Hepatocyte (in vitro differentiated cells): ENCODE measurements at regions not wholly inside any gene's neighbourhood (a gene's known extent, or its start where the extent isn't known, plus 50 kb on each side); places are given as distances from the start of the nearest gene placed in this dataset.

Experiments
- DNase-seq: peaks from one replicate; pipeline ENCODE4 v3.0.0-alpha.2; 2016; ENCODE audit warnings: low spot score
- H2AFZ ChIP-seq: fragments of 200-600 bp; sonication (generic); 2 replicates; pipeline ENCODE4 v1.6.0; 2016; ENCODE audit warnings: antibody characterized with exemption, mild to moderate bottlenecking
- H3K27ac ChIP-seq: fragments of 200-600 bp; sonication (generic); 2 replicates; pipeline ENCODE4 v1.5.1; 2016; ENCODE audit warnings: mild to moderate bottlenecking
- H3K27me3 ChIP-seq: fragments of 200-600 bp; sonication (generic); 2 replicates; pipeline ENCODE4 v1.6.1; 2016
- H3K36me3 ChIP-seq: fragments of 200-600 bp; sonication (generic); replicated peaks from 2 replicates; pipeline ENCODE4 v1.5.1; 2016; ENCODE audit warnings: low read depth; ENCODE audit not compliant: insufficient read depth
- H3K4me1 ChIP-seq: fragments of 200-600 bp; sonication (generic); 2 replicates; pipeline ENCODE4 v1.5.1; 2016; ENCODE audit warnings: mild to moderate bottlenecking, moderate library complexity; ENCODE audit not compliant: insufficient read depth
- H3K4me2 ChIP-seq: fragments of 200-600 bp; sonication (generic); 2 replicates; pipeline ENCODE4 v1.6.0; 2016
- H3K4me3 ChIP-seq: fragments of 200-600 bp; sonication (generic); 2 replicates; pipeline ENCODE4 v1.5.1; 2016; ENCODE audit warnings: mild to moderate bottlenecking
- H3K79me2 ChIP-seq: fragments of 200-600 bp; sonication (generic); 2 replicates; pipeline ENCODE4 v1.6.0; 2017; ENCODE audit warnings: mild to moderate bottlenecking
- H3K9me2 ChIP-seq: fragments of 200-600 bp; sonication (generic); replicated peaks from 2 replicates; pipeline ENCODE4 v1.6.0; 2017; ENCODE audit warnings: mild to moderate bottlenecking; ENCODE audit not compliant: insufficient read depth
- H3K9me3 ChIP-seq: fragments of 200-600 bp; sonication (generic); 2 replicates; pipeline ENCODE4 v1.5.1; 2016; ENCODE audit warnings: low read depth, mild to moderate bottlenecking
- H4K20me1 ChIP-seq: fragments of 200-600 bp; sonication (generic); 2 replicates; pipeline ENCODE4 v1.6.0; 2016; ENCODE audit warnings: mild to moderate bottlenecking; ENCODE audit not compliant: insufficient read depth, poor library complexity, severe bottlenecking
- CTCF ChIP-seq: fragments of 200-600 bp; sonication (generic); IDR thresholded peaks from 2 replicates; pipeline ENCODE4 v1.5.1; 2016; ENCODE audit warnings: antibody characterized with exemption, mild to moderate bottlenecking; ENCODE audit not compliant: poor library complexity
- EZH2 ChIP-seq: fragments of 200-600 bp; sonication (generic); IDR thresholded peaks from 2 replicates; pipeline ENCODE4 v1.6.1; 2016; ENCODE audit warnings: antibody characterized with exemption, mild to moderate bottlenecking, borderline replicate concordance
- EZH2phosphoT487 ChIP-seq: fragments of 200-600 bp; sonication (generic); IDR thresholded peaks from one replicate; pipeline ENCODE4 v1.6.1; 2018; ENCODE audit warnings: antibody characterized with exemption, mild to moderate bottlenecking, low read depth, moderate library complexity; ENCODE audit not compliant: unreplicated experiment, severe bottlenecking
- WGBS: methylation state at CpG from one replicate; pipeline ENCODE4 v1.1.6; 2016; ENCODE audit warnings: low lambda C conversion rate; ENCODE audit errors: missing lambda C conversion rate; 5-methylcytosine and 5-hydroxymethylcytosine counted together

GRCh38 chr3:16809993-16810392 is 74.8 kb upstream of the PLCL2 start:
- H3K9me3 ChIP-seq = no peaks in the 10 kb centered on the region
- H4K20me1 ChIP-seq = no peaks in the 10 kb centered on the region
- no peaks in the 10 kb centered on the region for H3K4me1 ChIP-seq
- H3K36me3 ChIP-seq = no peaks in the 10 kb centered on the region
- no peaks in the 10 kb centered on the region for H3K9me2 ChIP-seq
- H3K4me3 ChIP-seq = no peak overlapping the region
- no peak overlapping the region for H2AFZ ChIP-seq
- TF ChIP-seq EZH2phosphoT487 = no peak
- no peak for TF ChIP-seq CTCF
- TF ChIP-seq EZH2 = no peak
- no peak for DNase-seq
- WGBS = 100% methylated on average over 2 of the region's 2 CpGs
- H3K79me2 ChIP-seq = no peaks in the 10 kb centered on the region
- H3K27ac ChIP-seq = no peak overlapping the region
- no peak overlapping the region for H3K4me2 ChIP-seq
- no peaks in the 10 kb centered on the region for H3K27me3 ChIP-seq

DNA sequence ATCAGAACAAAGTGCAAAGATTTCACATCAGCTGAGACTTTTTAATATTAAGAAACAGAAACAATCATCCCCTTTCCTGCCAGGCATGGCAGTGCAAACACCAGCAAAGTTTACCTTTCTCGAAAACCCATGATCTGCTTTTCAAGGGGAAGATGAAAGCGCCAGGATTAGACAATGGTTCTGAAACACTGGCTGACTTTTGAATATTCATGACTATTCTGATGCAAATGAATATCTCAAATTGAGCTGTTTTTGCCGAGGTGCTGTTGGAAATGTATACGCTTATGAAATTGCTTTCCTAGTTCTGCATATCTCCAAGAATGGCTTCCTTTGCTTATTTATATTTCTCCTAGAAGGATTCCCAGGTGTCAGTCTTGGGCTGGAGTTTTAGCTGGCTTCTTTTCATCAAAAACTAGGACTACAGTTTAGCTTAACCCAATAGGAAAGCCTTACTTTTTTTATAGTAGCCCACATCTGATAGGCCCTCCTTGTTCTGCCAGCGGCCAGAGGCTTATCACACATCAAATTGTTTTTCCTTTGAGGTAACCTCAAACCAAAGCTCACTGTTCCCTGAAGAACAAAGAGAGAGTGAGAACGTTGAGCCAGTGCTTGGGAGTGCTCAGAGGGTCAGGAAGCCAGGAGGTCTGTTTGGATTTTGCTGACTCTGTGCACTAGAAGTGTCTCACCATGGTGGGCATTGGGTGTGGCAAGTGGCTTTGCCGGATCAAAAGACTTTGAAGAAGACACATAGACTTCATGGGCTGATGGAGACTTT is 74.0 kb upstream of the PLCL2 start:
- Histone ChIP-seq H3K36me3 (no peaks in the 10 kb centered on the region), H3K79me2 (no peaks in the 10 kb centered on the region), H3K4me3 (no peak overlapping the region), H2AFZ (no peak overlapping the region), H3K27ac (no peak overlapping the region), H4K20me1 (no peaks in the 10 kb centered on the region), H3K9me2 (no peaks in the 10 kb centered on the region), H3K4me2 (no peak overlapping the region), H3K27me3 (no peaks in the 10 kb centered on the region), H3K9me3 (no peaks in the 10 kb centered on the region), H3K4me1 (no peaks in the 10 kb centered on the region)
- WGBS = 61% methylated on average over 7 of the region's 7 CpGs
- DNase-seq = no peak
- TF ChIP-seq EZH2 (no peak), EZH2phosphoT487 (no peak), CTCF (no peak)

- no peak for DNase-seq
- Histone ChIP-seq H3K4me2 (no peak overlapping the region), H4K20me1 (no peaks in the 10 kb centered on the region), H2AFZ (no peak overlapping the region), H3K27me3 (no peaks in the 10 kb centered on the region), H3K9me3 (no peaks in the 10 kb centered on the region), H3K27ac (no peak overlapping the region), H3K79me2 (no peaks in the 10 kb centered on the region), H3K4me3 (no peak overlapping the region), H3K4me1 (no peaks in the 10 kb centered on the region), H3K9me2 (no peaks in the 10 kb centered on the region), H3K36me3 (no peaks in the 10 kb centered on the region)
- WGBS = 88% methylated on average over 1 of the region's 1 CpG
- TF ChIP-seq EZH2phosphoT487 (no peak), EZH2 (no peak), CTCF (no peak)
Measured at GRCh38 chr3:16811950-16812349, 72.8 kb upstream of the PLCL2 start.

DNA sequence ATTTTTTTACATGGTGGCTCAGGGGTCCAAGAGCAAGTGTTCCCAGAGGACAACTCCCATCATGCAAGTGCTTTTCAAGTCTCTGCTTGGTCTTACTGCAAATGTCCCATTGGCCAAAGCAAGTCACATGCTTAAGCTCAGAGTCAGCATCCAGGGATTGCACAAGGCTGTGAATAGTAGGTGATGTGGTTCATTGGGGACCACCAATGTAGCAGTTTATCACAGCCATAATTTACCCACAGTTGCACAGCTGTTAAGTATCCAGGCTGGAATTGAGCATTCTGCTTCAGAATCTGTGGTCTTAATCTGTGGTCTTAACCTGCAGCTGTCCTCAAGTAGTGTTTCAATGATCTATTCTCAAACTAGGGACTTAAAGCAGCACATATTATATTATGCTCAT is 71.4 kb upstream of the PLCL2 start:
- Histone ChIP-seq H3K27me3 (no peaks in the 10 kb centered on the region), H3K27ac (no peak overlapping the region), H3K9me3 (no peaks in the 10 kb centered on the region), H3K4me2 (no peak overlapping the region), H3K36me3 (no peaks in the 10 kb centered on the region), H3K9me2 (no peaks in the 10 kb centered on the region), H3K79me2 (no peaks in the 10 kb centered on the region), H4K20me1 (no peaks in the 10 kb centered on the region), H2AFZ (no peak overlapping the region), H3K4me1 (no peaks in the 10 kb centered on the region), H3K4me3 (no peak overlapping the region)
- no peak for TF ChIP-seq EZH2
- no peak for DNase-seq
